ENCODE measurements at regions not wholly inside any gene's neighbourhood (a gene's known extent, or its start where the extent isn't known, plus 50 kb on each side); places are given as distances from the start of the nearest gene placed in this dataset.

GRCh38 chr11:70512716-70513115 is 114.4 kb downstream of the CTTN start:
- no peak overlapping the region for H3K27ac Mint-ChIP-seq (ENCODE audit: unreplicated experiment)
- no peak overlapping the region for H2AFZ ChIP-seq (ENCODE audit: low read depth, low read length)

GRCh38 chr11:70517203-70517602 is 118.9 kb downstream of the CTTN start:
- Histone ChIP-seq H3K27ac (ENCODE audit: low read depth, low read length) (no peak overlapping the region), H3K4me3 (ENCODE audit: insufficient read depth, low read depth, low read length) (no peak overlapping the region), H4K20me1 (ENCODE audit: insufficient read depth, low read length) (no peaks in the 10 kb centered on the region), H3K9ac (ENCODE audit: low read length) (peak overlapping the region; percentile 60), H3K4me2 (ENCODE audit: low read length) (no peak overlapping the region), H3K79me2 (ENCODE audit: insufficient read depth, low read length) (no peaks in the 10 kb centered on the region), H3K27me3 (ENCODE audit: insufficient read depth, low read length) (peaks cover 20% of the 10 kb centered on the region), H3K9me3 (ENCODE audit: insufficient read depth, low read depth, low read length) (no peaks in the 10 kb centered on the region), H3K4me1 (ENCODE audit: insufficient read depth, low read length) (peaks cover 10% of the 10 kb centered on the region), H2AFZ (ENCODE audit: low read depth, low read length) (no peak overlapping the region), H3K36me3 (ENCODE audit: insufficient read depth, low read length) (no peaks in the 10 kb centered on the region)
- H3K9me3 Mint-ChIP-seq (ENCODE audit: unreplicated experiment), result peaks cover 5% of the 10 kb centered on the region
- H3K27me3 Mint-ChIP-seq (ENCODE audit: low read depth, unreplicated experiment), result peaks cover 5% of the 10 kb centered on the region
- H3K4me3 Mint-ChIP-seq (ENCODE audit: unreplicated experiment), result no peak overlapping the region
- TF ChIP-seq, protein P1, sequence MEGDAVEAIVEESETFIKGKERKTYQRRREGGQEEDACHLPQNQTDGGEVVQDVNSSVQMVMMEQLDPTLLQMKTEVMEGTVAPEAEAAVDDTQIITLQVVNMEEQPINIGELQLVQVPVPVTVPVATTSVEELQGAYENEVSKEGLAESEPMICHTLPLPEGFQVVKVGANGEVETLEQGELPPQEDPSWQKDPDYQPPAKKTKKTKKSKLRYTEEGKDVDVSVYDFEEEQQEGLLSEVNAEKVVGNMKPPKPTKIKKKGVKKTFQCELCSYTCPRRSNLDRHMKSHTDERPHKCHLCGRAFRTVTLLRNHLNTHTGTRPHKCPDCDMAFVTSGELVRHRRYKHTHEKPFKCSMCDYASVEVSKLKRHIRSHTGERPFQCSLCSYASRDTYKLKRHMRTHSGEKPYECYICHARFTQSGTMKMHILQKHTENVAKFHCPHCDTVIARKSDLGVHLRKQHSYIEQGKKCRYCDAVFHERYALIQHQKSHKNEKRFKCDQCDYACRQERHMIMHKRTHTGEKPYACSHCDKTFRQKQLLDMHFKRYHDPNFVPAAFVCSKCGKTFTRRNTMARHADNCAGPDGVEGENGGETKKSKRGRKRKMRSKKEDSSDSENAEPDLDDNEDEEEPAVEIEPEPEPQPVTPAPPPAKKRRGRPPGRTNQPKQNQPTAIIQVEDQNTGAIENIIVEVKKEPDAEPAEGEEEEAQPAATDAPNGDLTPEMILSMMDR (IDR thresholded peaks at IDR 0.05; ENCODE audit: insufficient read depth, low read depth, low read length), result no peak
- TF ChIP-seq EZH2 (IDR thresholded peaks at IDR 0.05; ENCODE audit: insufficient read depth, low read length), result no peak
- H3K27ac Mint-ChIP-seq (ENCODE audit: unreplicated experiment), result no peak overlapping the region
- FAIRE-seq (no peak), DNase-seq (ENCODE audit: low read depth) (no peak)
- H3K4me1 Mint-ChIP-seq (ENCODE audit: low read depth, unreplicated experiment), result peaks cover 9% of the 10 kb centered on the region
- no peaks in the 10 kb centered on the region for H3K36me3 Mint-ChIP-seq (ENCODE audit: low read depth, unreplicated experiment)

More at GRCh38 chr11:70512716-70513115, 114.4 kb downstream of the CTTN start:
- H3K4me1 Mint-ChIP-seq (ENCODE audit: low read depth, unreplicated experiment), result no peaks in the 10 kb centered on the region
- H3K27ac ChIP-seq (ENCODE audit: low read depth, low read length), result no peak overlapping the region
- H3K4me3 ChIP-seq (ENCODE audit: insufficient read depth, low read depth, low read length), result no peak overlapping the region
- H3K4me3 Mint-ChIP-seq (ENCODE audit: unreplicated experiment), result no peak overlapping the region
- no peaks in the 10 kb centered on the region for H3K36me3 Mint-ChIP-seq (ENCODE audit: low read depth, unreplicated experiment)
- H3K79me2 ChIP-seq (ENCODE audit: insufficient read depth, low read length), result no peaks in the 10 kb centered on the region
- peaks cover 6% of the 10 kb centered on the region for H3K27me3 ChIP-seq (ENCODE audit: insufficient read depth, low read length)
- no peaks in the 10 kb centered on the region for H3K36me3 ChIP-seq (ENCODE audit: insufficient read depth, low read length)
- H3K27me3 Mint-ChIP-seq (ENCODE audit: low read depth, unreplicated experiment), result peaks cover 4% of the 10 kb centered on the region
- H3K4me2 ChIP-seq (ENCODE audit: low read length), result no peak overlapping the region
- H3K9me3 ChIP-seq (ENCODE audit: insufficient read depth, low read depth, low read length), result no peaks in the 10 kb centered on the region
- no peaks in the 10 kb centered on the region for H4K20me1 ChIP-seq (ENCODE audit: insufficient read depth, low read length)
- peaks cover 4% of the 10 kb centered on the region for H3K4me1 ChIP-seq (ENCODE audit: insufficient read depth, low read length)
- no peak for FAIRE-seq
- TF ChIP-seq, protein P1 (IDR thresholded peaks at IDR 0.05; ENCODE audit: insufficient read depth, low read depth, low read length), result no peak
- TF ChIP-seq EZH2 (IDR thresholded peaks at IDR 0.05; ENCODE audit: insufficient read depth, low read length), result no peak
- H3K9me3 Mint-ChIP-seq (ENCODE audit: unreplicated experiment), result peaks cover 15% of the 10 kb centered on the region
- H3K9ac ChIP-seq (ENCODE audit: low read length), result no peak overlapping the region
- no peak for DNase-seq (ENCODE audit: low read depth)

DNA sequence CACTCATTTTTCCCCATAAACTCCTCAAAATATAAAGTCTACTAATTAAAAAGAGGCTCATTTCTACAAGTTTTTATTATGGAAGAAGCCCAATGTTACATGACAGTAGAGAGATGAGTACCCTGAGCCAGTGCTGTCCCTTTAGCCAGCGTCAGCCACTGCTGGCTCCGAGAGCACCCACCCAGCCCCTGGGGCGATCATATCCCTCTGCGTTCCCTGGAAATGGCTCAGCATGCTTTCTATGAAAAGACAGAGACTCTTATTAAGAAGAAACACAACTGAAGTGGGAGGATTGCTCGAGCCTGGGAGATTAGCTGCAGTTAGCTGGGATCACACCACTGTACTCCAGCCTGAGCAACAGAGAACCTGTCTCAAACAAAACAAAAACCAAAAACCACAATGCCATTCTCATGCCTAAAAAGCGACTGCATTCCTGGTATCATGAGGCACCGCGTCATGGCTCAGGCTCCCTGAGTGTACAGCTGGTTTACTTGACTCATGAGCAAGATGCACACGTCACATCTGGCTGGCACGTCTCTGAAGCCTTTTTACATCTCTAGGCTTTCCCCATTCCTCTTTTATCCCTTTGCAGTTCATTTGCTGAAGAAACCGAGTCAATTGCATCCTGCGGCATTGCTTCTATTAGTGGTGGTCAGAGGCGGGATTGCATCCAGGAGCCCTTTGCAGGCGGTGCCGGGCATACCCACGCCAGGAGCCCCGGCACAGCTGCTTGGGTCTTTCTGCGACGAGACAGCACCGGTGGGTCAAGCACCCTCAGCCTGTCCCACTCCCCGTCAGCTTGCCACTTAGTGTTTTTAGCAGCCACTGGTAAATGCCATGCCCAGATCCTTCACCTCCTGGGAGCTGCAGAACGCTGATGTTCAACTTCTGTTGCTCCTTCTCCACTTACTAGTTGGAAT is 119.9 kb downstream of the CTTN start:
- Histone ChIP-seq H4K20me1 (ENCODE audit: insufficient read depth, low read length) (no peaks in the 10 kb centered on the region), H3K4me3 (ENCODE audit: insufficient read depth, low read depth, low read length) (no peak overlapping the region), H3K79me2 (ENCODE audit: insufficient read depth, low read length) (no peaks in the 10 kb centered on the region), H3K4me2 (ENCODE audit: low read length) (peak overlapping the region; percentile 64), H3K27ac (ENCODE audit: low read depth, low read length) (peak overlapping the region; percentile 57), H3K4me1 (ENCODE audit: insufficient read depth, low read length) (peaks cover 15% of the 10 kb centered on the region), H3K27me3 (ENCODE audit: insufficient read depth, low read length) (peaks cover 25% of the 10 kb centered on the region), H3K9ac (ENCODE audit: low read length) (peak overlapping the region; percentile 60), H3K9me3 (ENCODE audit: insufficient read depth, low read depth, low read length) (no peaks in the 10 kb centered on the region), H3K36me3 (ENCODE audit: insufficient read depth, low read length) (no peaks in the 10 kb centered on the region), H2AFZ (ENCODE audit: low read depth, low read length) (no peak overlapping the region)
- DNase-seq (ENCODE audit: low read depth) (peak; percentile 96), FAIRE-seq (no peak)
- Mint-ChIP-seq H3K4me3 (ENCODE audit: unreplicated experiment) (no peak overlapping the region), H3K9me3 (ENCODE audit: unreplicated experiment) (no peaks in the 10 kb centered on the region), H3K27ac (ENCODE audit: unreplicated experiment) (peak overlapping the region; percentile 77), H3K27me3 (ENCODE audit: low read depth, unreplicated experiment) (peaks cover 5% of the 10 kb centered on the region), H3K4me1 (ENCODE audit: low read depth, unreplicated experiment) (peaks cover 9% of the 10 kb centered on the region), H3K36me3 (ENCODE audit: low read depth, unreplicated experiment) (no peaks in the 10 kb centered on the region)
- TF ChIP-seq, protein P1 (IDR thresholded peaks at IDR 0.05; ENCODE audit: insufficient read depth, low read depth, low read length), result no peak
- TF ChIP-seq EZH2 (IDR thresholded peaks at IDR 0.05; ENCODE audit: insufficient read depth, low read length), result no peak
